ENCODE measurements at regions not wholly inside any gene's neighbourhood (a gene's known extent, or its start where the extent isn't known, plus 50 kb on each side); places are given as distances from the start of the nearest gene placed in this dataset.

GRCh38 chr14:82661258-82661657 lies 1127.6 kb upstream of the SEL1L start:
- Histone ChIP-seq H3K4me3 (no peak overlapping the region), H2AFZ (no peak overlapping the region), H4K20me1 (ENCODE audit: insufficient read depth, poor library complexity, severe bottlenecking) (no peaks in the 10 kb centered on the region), H3K79me2 (no peaks in the 10 kb centered on the region), H3K27me3 (no peaks in the 10 kb centered on the region), H3K9me3 (ENCODE audit: low read depth) (no peaks in the 10 kb centered on the region), H3K9me2 (replicated peaks; ENCODE audit: insufficient read depth) (no peaks in the 10 kb centered on the region), H3K27ac (no peak overlapping the region), H3K4me2 (no peak overlapping the region), H3K4me1 (ENCODE audit: insufficient read depth) (no peaks in the 10 kb centered on the region), H3K36me3 (replicated peaks; ENCODE audit: insufficient read depth, low read depth) (no peaks in the 10 kb centered on the region)
- DNase-seq (ENCODE audit: low spot score): no peak
- no peak for TF ChIP-seq EZH2phosphoT487 (IDR thresholded peaks at IDR 0.05; ENCODE audit: low read depth, severe bottlenecking, unreplicated experiment)
- TF ChIP-seq CTCF (IDR thresholded peaks at IDR 0.05; ENCODE audit: poor library complexity): no peak
- TF ChIP-seq EZH2 (IDR thresholded peaks at IDR 0.05; ENCODE audit: borderline replicate concordance): no peak
- WGBS (ENCODE audit: low lambda C conversion rate, missing lambda C conversion rate): 71% methylated on average over 2 of the region's 2 CpGs

DNA sequence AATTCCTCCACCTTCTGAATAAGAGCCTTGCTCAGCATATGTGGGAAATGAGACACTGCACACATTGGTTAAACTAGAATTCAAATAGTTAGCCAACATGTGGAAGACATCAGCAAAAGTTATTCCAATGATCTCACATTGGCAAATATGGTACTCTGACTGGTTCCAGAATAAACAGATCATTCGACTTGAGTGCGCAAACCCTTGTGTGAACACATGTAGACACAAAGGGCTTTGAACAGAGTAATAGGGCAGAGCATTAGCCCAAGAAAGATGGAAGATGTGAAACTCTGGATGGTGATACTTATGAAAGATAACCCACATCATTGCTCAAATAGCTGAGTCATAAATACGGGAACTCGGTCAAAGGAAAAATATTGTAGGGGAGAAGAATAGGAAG lies 1133.4 kb upstream of the SEL1L start:
- no peaks in the 10 kb centered on the region for H3K9me3 ChIP-seq (ENCODE audit: low read depth)
- H3K4me1 ChIP-seq (ENCODE audit: insufficient read depth): no peaks in the 10 kb centered on the region
- no peaks in the 10 kb centered on the region for H3K79me2 ChIP-seq
- DNase-seq (ENCODE audit: low spot score): no peak
- H3K4me2 ChIP-seq: no peak overlapping the region
- no peak overlapping the region for H3K4me3 ChIP-seq
- no peak overlapping the region for H2AFZ ChIP-seq
- no peaks in the 10 kb centered on the region for H3K36me3 ChIP-seq (replicated peaks; ENCODE audit: insufficient read depth, low read depth)
- H4K20me1 ChIP-seq (ENCODE audit: insufficient read depth, poor library complexity, severe bottlenecking): no peaks in the 10 kb centered on the region
- no peak overlapping the region for H3K27ac ChIP-seq
- WGBS (ENCODE audit: low lambda C conversion rate, missing lambda C conversion rate): 92% methylated on average over 4 of the region's 4 CpGs
- TF ChIP-seq EZH2 (IDR thresholded peaks at IDR 0.05; ENCODE audit: borderline replicate concordance) (no peak), CTCF (IDR thresholded peaks at IDR 0.05; ENCODE audit: poor library complexity) (no peak), EZH2phosphoT487 (IDR thresholded peaks at IDR 0.05; ENCODE audit: low read depth, severe bottlenecking, unreplicated experiment) (no peak)
- H3K9me2 ChIP-seq (replicated peaks; ENCODE audit: insufficient read depth): no peaks in the 10 kb centered on the region
- H3K27me3 ChIP-seq: no peaks in the 10 kb centered on the region

GRCh38 chr14:82667501-82667900 lies 1133.8 kb upstream of the SEL1L start:
- Histone ChIP-seq H3K9me2 (replicated peaks; ENCODE audit: insufficient read depth) (no peaks in the 10 kb centered on the region), H3K4me3 (no peak overlapping the region), H3K4me1 (ENCODE audit: insufficient read depth) (no peaks in the 10 kb centered on the region), H2AFZ (no peak overlapping the region), H3K9me3 (ENCODE audit: low read depth) (no peaks in the 10 kb centered on the region), H4K20me1 (ENCODE audit: insufficient read depth, poor library complexity, severe bottlenecking) (no peaks in the 10 kb centered on the region), H3K27me3 (no peaks in the 10 kb centered on the region), H3K36me3 (replicated peaks; ENCODE audit: insufficient read depth, low read depth) (no peaks in the 10 kb centered on the region), H3K4me2 (no peak overlapping the region), H3K79me2 (no peaks in the 10 kb centered on the region), H3K27ac (no peak overlapping the region)
- 57% methylated on average over 4 of the region's 4 CpGs for WGBS (ENCODE audit: low lambda C conversion rate, missing lambda C conversion rate)
- no peak for DNase-seq (ENCODE audit: low spot score)
- TF ChIP-seq EZH2phosphoT487 (IDR thresholded peaks at IDR 0.05; ENCODE audit: low read depth, severe bottlenecking, unreplicated experiment): no peak
- no peak for TF ChIP-seq CTCF (IDR thresholded peaks at IDR 0.05; ENCODE audit: poor library complexity)
- TF ChIP-seq EZH2 (IDR thresholded peaks at IDR 0.05; ENCODE audit: borderline replicate concordance): no peak

DNA sequence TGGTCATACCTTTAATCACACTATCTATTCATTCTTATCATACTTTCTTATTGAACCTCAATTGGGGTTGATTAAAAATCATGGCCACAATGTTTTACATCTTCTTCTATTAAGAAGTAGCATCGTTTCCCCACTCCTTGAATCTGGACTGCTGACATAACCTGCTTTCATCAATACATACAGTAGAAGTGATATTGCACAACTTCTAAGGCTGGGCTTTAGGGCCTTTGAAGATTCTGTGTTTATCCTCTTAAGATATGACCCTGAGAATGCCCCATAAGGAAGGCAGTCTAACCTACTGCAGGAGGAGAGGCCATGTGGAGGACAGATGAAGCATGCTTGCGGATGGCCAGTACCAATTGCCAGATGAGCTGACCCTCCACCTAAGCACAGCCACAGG lies 1142.8 kb upstream of the SEL1L start:
- Histone ChIP-seq H2AFZ (no peak overlapping the region), H3K4me2 (no peak overlapping the region), H3K27ac (no peak overlapping the region), H3K27me3 (no peaks in the 10 kb centered on the region), H4K20me1 (ENCODE audit: insufficient read depth, poor library complexity, severe bottlenecking) (no peaks in the 10 kb centered on the region), H3K36me3 (replicated peaks; ENCODE audit: insufficient read depth, low read depth) (no peaks in the 10 kb centered on the region), H3K4me3 (no peak overlapping the region), H3K9me3 (ENCODE audit: low read depth) (no peaks in the 10 kb centered on the region), H3K79me2 (no peaks in the 10 kb centered on the region), H3K4me1 (ENCODE audit: insufficient read depth) (no peaks in the 10 kb centered on the region), H3K9me2 (replicated peaks; ENCODE audit: insufficient read depth) (no peaks in the 10 kb centered on the region)
- TF ChIP-seq CTCF (IDR thresholded peaks at IDR 0.05; ENCODE audit: poor library complexity) (no peak), EZH2phosphoT487 (IDR thresholded peaks at IDR 0.05; ENCODE audit: low read depth, severe bottlenecking, unreplicated experiment) (no peak), EZH2 (IDR thresholded peaks at IDR 0.05; ENCODE audit: borderline replicate concordance) (no peak)
- 89% methylated on average over 2 of the region's 2 CpGs for WGBS (ENCODE audit: low lambda C conversion rate, missing lambda C conversion rate)
- DNase-seq (ENCODE audit: low spot score): no peak
